DMS153 treated with DMSO at 0.1 percent for 48 hours (cell line): ENCODE measurements at regions not wholly inside any gene's neighbourhood (a gene's known extent, or its start where the extent isn't known, plus 50 kb on each side); places are given as distances from the start of the nearest gene placed in this dataset.
"Not testable (repeated sequence)": the region's sequence is repeated elsewhere in the genome, so short reads cannot be mapped to it uniquely, and the experiment has no call there.

ENCODE experiments used
- DNase-seq: peaks from one replicate; lab custom pipeline; 2025; ENCODE audit not compliant: unreplicated experiment; lab: John Stamatoyannopoulos, UW

GRCh38 chr3:22373182-22373581, 622.2 kb upstream of the ZNF385D start:
- no peak for DNase-seq

- no peak for DNase-seq
These were observed 622.8 kb upstream of the ZNF385D start for GRCh38 chr3:22373827-22374226.

- DNase-seq: no peak
These were observed 626.4 kb upstream of the ZNF385D start for GRCh38 chr3:22377421-22377820.

- DNase-seq: no peak
These were observed 627.9 kb upstream of the ZNF385D start for GRCh38 chr3:22378869-22379268.

DNA sequence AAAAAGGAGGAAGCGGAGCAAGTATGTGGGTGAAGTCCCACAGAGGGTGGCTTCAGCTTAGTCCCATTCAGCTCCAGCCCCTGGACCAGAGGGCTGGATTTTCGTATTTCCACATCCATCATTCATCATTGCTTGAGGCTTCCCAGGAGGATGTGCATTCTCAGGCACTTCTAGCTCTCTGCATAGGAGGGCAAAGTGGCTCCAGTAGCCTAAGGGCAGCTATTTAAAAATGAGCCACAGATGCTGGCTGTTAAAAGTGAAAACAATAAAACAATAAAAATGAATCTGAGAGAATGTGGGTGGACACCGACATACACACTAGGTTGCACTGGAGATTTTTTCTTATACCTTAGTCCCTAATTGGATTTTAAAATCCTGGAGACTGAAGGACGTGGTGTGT, 629.2 kb upstream of the ZNF385D start:
- DNase-seq: no peak

- DNase-seq: not testable (repeated sequence)
These were observed 630.6 kb upstream of the ZNF385D start for GRCh38 chr3:22381564-22381963.

DNA sequence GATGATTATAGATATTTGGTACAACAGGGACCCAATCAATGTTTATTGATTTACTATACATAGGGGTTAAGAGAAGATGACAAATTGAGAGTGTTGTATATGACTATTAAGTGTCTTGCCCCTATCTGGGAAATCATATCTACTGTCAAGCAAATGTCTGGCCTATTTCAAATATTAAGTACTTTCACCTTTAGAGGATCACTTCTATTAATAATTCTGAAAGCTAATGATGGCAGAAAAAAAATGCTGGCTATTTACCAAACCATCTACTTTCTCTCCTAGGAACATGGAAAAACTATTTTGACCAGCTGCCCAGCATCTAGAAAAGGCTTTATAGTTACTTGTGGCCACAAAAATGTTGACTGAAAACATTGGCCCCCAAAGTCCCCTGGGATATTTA, 632.3 kb upstream of the ZNF385D start:
- DNase-seq: no peak

DNA sequence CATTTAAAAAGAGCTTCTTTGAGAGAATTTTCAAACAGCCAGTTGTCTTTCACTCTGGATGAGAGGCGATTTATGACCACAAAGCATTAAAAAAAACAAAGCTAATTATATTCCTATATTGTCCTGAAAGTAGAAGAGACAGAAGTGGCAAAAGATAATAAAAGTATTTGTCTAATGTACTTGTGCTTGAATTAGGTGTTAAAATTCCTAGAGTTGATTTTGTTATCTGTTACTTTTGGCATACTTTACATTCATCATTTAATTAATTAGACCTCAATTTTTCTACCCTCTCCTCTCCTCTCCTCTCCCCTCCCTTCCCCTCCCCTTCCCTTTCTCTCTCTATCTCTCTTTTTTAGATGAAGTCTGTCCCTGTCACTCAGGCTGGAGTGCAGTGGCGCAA, 635.1 kb upstream of the ZNF385D start:
- DNase-seq: no peak

GRCh38 chr3:22392286-22392685, 641.3 kb upstream of the ZNF385D start:
- no peak for DNase-seq

- DNase-seq: no peak
These were observed 641.8 kb upstream of the ZNF385D start for GRCh38 chr3:22392859-22393258.

GRCh38 chr3:22399566-22399965, 648.6 kb upstream of the ZNF385D start:
- no peak for DNase-seq

GRCh38 chr3:22401499-22401898, 650.5 kb upstream of the ZNF385D start:
- no peak for DNase-seq

- DNase-seq: no peak
These were observed 663.2 kb upstream of the ZNF385D start for GRCh38 chr3:22414239-22414638.

DNA sequence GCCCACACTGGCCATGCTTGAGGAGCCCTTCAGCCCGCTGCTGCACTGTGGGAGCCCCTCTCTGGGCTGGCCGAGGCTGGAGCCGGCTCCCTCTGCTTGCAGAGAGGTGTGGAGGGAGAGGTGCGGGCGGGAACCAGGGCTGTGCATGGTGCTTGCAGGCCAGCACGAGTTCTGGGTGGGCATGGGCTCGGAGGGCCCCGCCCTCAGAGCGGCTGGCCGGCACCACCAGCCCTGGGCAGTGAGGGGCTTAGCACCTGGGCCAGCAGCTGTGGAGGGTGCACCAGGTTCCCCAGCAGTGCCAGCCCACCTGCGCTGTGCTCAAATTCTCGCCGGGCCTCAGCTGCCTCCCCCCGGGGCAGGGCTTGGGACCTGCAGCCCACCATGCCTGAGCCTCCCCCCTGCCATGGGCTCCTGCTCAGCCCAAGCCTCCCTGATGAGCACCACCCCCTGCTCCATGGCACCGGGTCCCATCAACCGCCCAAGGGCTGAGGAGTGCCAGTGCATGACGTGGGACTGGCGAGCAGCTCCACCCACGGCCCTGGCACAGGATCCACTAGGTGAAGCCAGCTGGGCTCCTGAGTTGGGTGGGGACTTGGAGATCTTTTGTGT, 665.9 kb upstream of the ZNF385D start:
- DNase-seq: not testable (repeated sequence)

- no peak for DNase-seq
These were observed 668.3 kb upstream of the ZNF385D start for GRCh38 chr3:22419261-22419660.

DNA sequence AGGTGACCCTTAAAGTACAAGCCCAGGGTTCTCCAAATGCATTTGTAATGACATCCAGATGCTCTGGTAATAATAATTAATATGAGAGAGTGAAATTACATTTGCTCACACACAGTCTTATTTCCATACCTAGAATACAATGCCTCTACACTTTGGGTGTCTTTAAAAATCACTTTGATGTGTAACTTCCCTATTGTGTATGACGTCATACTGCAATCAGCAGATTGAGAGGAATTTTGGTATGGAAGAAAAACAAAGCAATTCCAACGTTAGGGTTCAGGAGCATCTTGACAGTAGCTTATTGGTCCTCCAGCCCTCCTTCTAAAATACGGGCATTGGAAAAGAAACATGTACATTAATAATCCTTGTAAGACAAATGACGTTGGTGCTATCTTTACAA, 670.6 kb upstream of the ZNF385D start:
- DNase-seq: no peak

GRCh38 chr3:22431334-22431733, 680.3 kb upstream of the ZNF385D start:
- DNase-seq: no peak

DNA sequence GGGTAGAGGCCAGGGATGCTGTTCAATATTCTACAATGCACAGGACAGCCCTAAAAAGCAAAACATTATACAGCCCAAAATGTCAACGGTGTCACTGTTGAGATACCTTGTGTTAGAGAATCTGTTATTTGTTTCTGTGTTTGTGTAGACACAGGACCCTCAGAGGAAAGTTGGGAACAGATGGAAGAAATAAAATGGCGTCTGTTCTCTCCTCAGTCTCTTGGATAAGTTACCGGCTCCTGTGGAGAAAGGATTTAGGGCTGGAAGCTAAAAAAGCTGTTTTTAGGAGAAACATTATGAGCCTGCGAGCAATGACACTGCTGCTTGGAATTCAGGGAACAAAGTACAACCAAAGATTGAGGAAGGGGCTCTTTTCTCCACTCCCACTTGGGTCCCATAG, 688.6 kb upstream of the ZNF385D start:
- no peak for DNase-seq

- no peak for DNase-seq
These were observed 690.7 kb upstream of the ZNF385D start for GRCh38 chr3:22441711-22442110.

DNA sequence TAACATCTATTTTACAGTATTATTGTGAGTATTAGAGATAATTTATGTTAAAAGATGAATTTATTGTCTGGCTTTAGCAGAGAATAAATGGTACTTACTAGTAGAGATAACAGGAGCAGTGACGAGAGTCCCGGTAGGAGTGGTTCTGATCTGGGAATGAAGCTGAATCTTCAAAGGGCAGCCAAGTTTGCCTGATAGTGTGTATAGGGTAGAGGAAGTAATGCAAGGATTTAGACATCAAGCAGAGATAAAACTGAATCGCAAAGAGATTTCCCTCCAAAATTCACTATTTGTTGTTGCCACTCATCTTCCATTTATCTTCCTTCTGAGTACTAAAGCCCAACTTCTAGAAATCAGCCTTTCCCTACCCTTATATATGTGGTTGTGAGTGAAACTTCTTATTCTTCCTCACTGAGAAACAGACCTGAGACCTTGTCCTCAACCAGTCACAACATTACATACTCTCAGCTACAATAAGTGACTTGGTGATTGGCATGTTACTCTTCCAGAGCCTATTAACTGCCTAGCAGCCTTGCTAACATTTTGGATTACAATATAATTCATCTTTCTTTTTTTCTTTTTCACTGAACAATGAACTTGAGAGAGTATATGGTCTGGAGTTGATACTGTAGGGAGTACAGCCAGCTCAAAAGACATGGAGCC, 692.7 kb upstream of the ZNF385D start:
- no peak for DNase-seq

GRCh38 chr3:22445336-22445735, 694.3 kb upstream of the ZNF385D start:
- DNase-seq: not testable (repeated sequence)

GRCh38 chr3:22450786-22451400, 699.9 kb upstream of the ZNF385D start:
- DNase-seq: no peak

DNA sequence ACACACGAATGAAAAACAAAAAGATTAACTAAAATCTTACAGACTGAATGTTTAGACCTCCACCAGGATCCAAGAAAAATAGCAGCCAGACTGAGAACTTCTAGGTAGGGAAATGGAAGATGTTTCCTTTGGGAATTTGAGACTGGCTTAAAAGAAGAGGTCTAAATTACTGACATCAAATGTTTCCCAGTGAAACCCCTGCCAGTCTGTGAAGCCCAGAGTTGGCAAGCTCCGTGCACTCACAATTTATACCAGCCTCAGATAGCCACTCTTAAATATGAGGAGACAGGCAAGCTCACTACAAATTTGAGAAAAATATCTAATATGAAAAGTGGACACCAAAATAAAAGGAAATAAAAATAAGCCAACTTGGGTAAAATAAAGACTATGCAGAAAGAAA, 700.5 kb upstream of the ZNF385D start:
- no peak for DNase-seq
